CD4-positive, alpha-beta memory T cell (primary cell): ENCODE measurements at regions not wholly inside any gene's neighbourhood (a gene's known extent, or its start where the extent isn't known, plus 50 kb on each side); places are given as distances from the start of the nearest gene placed in this dataset.
"Not testable (repeated sequence)": the region's sequence is repeated elsewhere in the genome, so short reads cannot be mapped to it uniquely, and the experiment has no call there.

Experiments
- CTCF ChIA-PET: fragments of 350-600 bp; sonication (Branson Sonifier 250); formaldehyde crosslinking; loops from one replicate; lab custom pipeline; 2021; ENCODE audit warnings: inconsistent platforms; ENCODE audit not compliant: partially characterized antibody; lab: Charles Lee
- POLR2A ChIA-PET: fragments of 350-600 bp; sonication (Branson Sonifier 250); formaldehyde crosslinking; loops from one replicate; lab custom pipeline; 2021; ENCODE audit not compliant: partially characterized antibody; lab: Charles Lee
- DNase-seq, 5 donors: peaks; one replicate each; pipeline versions ENCODE4 v3.0.0 to v3.0.0-alpha.2; 2020 to 2022; ENCODE audit warnings: mixed read lengths in 1 of 5
- H3K27ac ChIP-seq: one replicate; pipeline ENCODE4 v1.7.0; 2013; ENCODE audit warnings: low read depth, low read length
- H3K27me3 ChIP-seq: 2 replicates; pipeline ENCODE4 v1.7.0; 2013; ENCODE audit warnings: mild to moderate bottlenecking, low read length, moderate library complexity; ENCODE audit not compliant: insufficient read depth
- H3K36me3 ChIP-seq: 2 replicates; pipeline ENCODE4 v1.7.0; 2013; ENCODE audit warnings: mild to moderate bottlenecking, low read length, moderate library complexity; ENCODE audit not compliant: insufficient read depth
- H3K4me1 ChIP-seq: 2 replicates; pipeline ENCODE4 v1.7.0; 2013; ENCODE audit warnings: mild to moderate bottlenecking, low read length, moderate library complexity; ENCODE audit not compliant: insufficient read depth
- H3K4me3 ChIP-seq, 2 donors: one replicate each; pipeline ENCODE4 v1.7.0; 2013; ENCODE audit warnings: low read length in 2 of 2, mild to moderate bottlenecking in 1 of 2
- H3K9me3 ChIP-seq, 2 donors: one replicate each; pipeline ENCODE4 v1.7.0; 2013; ENCODE audit warnings: low read length in 2 of 2, control low read depth in 1 of 2; ENCODE audit not compliant: control insufficient read depth in 1 of 2
- H3K27ac Mint-ChIP-seq, 7 donors: one replicate each; pipeline ENCODE4 v1.8.0; 2020 to 2021; ENCODE audit warnings: mixed read lengths in 7 of 7, mild to moderate bottlenecking in 6 of 7, inconsistent platforms in 3 of 7, moderate library complexity in 3 of 7
- H3K27me3 Mint-ChIP-seq, 2 donors: one replicate each; pipeline ENCODE4 v1.8.0; 2020 to 2021; ENCODE audit warnings: mixed read lengths in 2 of 2
- H3K36me3 Mint-ChIP-seq, 2 donors: one replicate each; pipeline ENCODE4 v1.8.0; 2020 to 2021; ENCODE audit warnings: mixed read lengths in 2 of 2, inconsistent platforms in 1 of 2, mild to moderate bottlenecking in 1 of 2
- H3K4me1 Mint-ChIP-seq, 4 donors: one replicate each; pipeline ENCODE4 v1.8.0; 2020 to 2021; ENCODE audit warnings: mixed read lengths in 4 of 4, mild to moderate bottlenecking in 1 of 4
- H3K4me3 Mint-ChIP-seq, 8 donors: one replicate each; pipeline ENCODE4 v1.8.0; 2020 to 2021; ENCODE audit warnings: mixed read lengths in 8 of 8, mild to moderate bottlenecking in 7 of 8, moderate library complexity in 6 of 8, inconsistent platforms in 3 of 8
- H3K9me3 Mint-ChIP-seq, 8 donors: one replicate each; pipeline ENCODE4 v1.8.0; 2020 to 2021; ENCODE audit warnings: mixed read lengths in 8 of 8, mild to moderate bottlenecking in 5 of 8, inconsistent platforms in 3 of 8, moderate library complexity in 1 of 8
- intact Hi-C: fragments of 100-400 bp; cut with micrococcal nuclease; formaldehyde crosslinking; loops from one replicate; pipeline ENCODE4 v1.15.1; 2023

GRCh38 chr6:103854059-103854458 is 1005.7 kb downstream of the HACE1 start:
- ChIA-PET POLR2A (no interaction called here), CTCF (no interaction called here)
- no peaks in the 10 kb centered on the region for H3K36me3 Mint-ChIP-seq
- H3K9me3 Mint-ChIP-seq, result peaks cover 0 to 5% (median under 1%) of the 10 kb centered on the region in 8 donors
- intact Hi-C loops, result no loop called here
- H3K4me3 Mint-ChIP-seq, result no peak overlapping the region
- Histone ChIP-seq H3K27me3 (no peaks in the 10 kb centered on the region), H3K36me3 (no peaks in the 10 kb centered on the region), H3K4me1 (no peaks in the 10 kb centered on the region), H3K4me3 (no peak overlapping the region), H3K9me3 (no peaks in the 10 kb centered on the region), H3K27ac (no peak overlapping the region)
- no peaks in the 10 kb centered on the region for H3K4me1 Mint-ChIP-seq
- no peaks in the 10 kb centered on the region for H3K27me3 Mint-ChIP-seq
- H3K27ac Mint-ChIP-seq, result no peak overlapping the region
- DNase-seq, result no peak

GRCh38 chr6:103838457-103838856 is 1021.3 kb downstream of the HACE1 start:
- H3K9me3 ChIP-seq, result no peaks in the 10 kb centered on the region
- intact Hi-C loops, result no loop called here
- H3K27ac ChIP-seq, result no peak overlapping the region
- no peaks in the 10 kb centered on the region for H3K4me1 ChIP-seq
- no peaks in the 10 kb centered on the region for H3K36me3 Mint-ChIP-seq
- CTCF ChIA-PET, result no interaction called here
- no peaks in the 10 kb centered on the region for H3K27me3 ChIP-seq
- no peak overlapping the region for H3K4me3 Mint-ChIP-seq
- no peak for DNase-seq
- no peaks in the 10 kb centered on the region for H3K27me3 Mint-ChIP-seq
- H3K4me1 Mint-ChIP-seq, result no peaks in the 10 kb centered on the region
- POLR2A ChIA-PET, result no interaction called here
- H3K36me3 ChIP-seq, result no peaks in the 10 kb centered on the region
- H3K27ac Mint-ChIP-seq, result no peak overlapping the region
- peaks cover 0 to 5% (median under 1%) of the 10 kb centered on the region in 8 donors for H3K9me3 Mint-ChIP-seq
- no peak overlapping the region for H3K4me3 ChIP-seq

GRCh38 chr6:103826209-103826608 is 1033.5 kb downstream of the HACE1 start:
- Mint-ChIP-seq H3K9me3 (peaks cover 0 to 5% (median 2%) of the 10 kb centered on the region in 8 donors), H3K27ac (no peak overlapping the region), H3K27me3 (no peaks in the 10 kb centered on the region), H3K4me1 (no peaks in the 10 kb centered on the region), H3K4me3 (no peak overlapping the region), H3K36me3 (no peaks in the 10 kb centered on the region)
- H3K9me3 ChIP-seq, result no peaks in the 10 kb centered on the region
- intact Hi-C loops, result no loop called here
- CTCF ChIA-PET, result no interaction called here
- no peak overlapping the region for H3K27ac ChIP-seq
- no peaks in the 10 kb centered on the region for H3K4me1 ChIP-seq
- no peaks in the 10 kb centered on the region for H3K36me3 ChIP-seq
- no peaks in the 10 kb centered on the region for H3K27me3 ChIP-seq
- POLR2A ChIA-PET, result no interaction called here
- DNase-seq, result no peak
- no peak overlapping the region for H3K4me3 ChIP-seq

- no peak overlapping the region for H3K4me3 ChIP-seq
- no peak overlapping the region for H3K4me3 Mint-ChIP-seq
- DNase-seq, result peak in 1 of 5 donors; percentile 9
- no peaks in the 10 kb centered on the region for H3K4me1 ChIP-seq
- intact Hi-C loops, result no loop called here
- no peaks in the 10 kb centered on the region for H3K36me3 ChIP-seq
- H3K27me3 ChIP-seq, result no peaks in the 10 kb centered on the region
- H3K36me3 Mint-ChIP-seq, result no peaks in the 10 kb centered on the region
- H3K27ac ChIP-seq, result no peak overlapping the region
- H3K27me3 Mint-ChIP-seq, result no peaks in the 10 kb centered on the region
- peaks cover 0 to 7% (median 3%) of the 10 kb centered on the region in 8 donors for H3K9me3 Mint-ChIP-seq
- ChIA-PET CTCF (no interaction called here), POLR2A (no interaction called here)
- H3K4me1 Mint-ChIP-seq, result no peaks in the 10 kb centered on the region
- H3K9me3 ChIP-seq, result no peaks in the 10 kb centered on the region
- H3K27ac Mint-ChIP-seq, result no peak overlapping the region
These were observed 1039.6 kb downstream of the HACE1 start for GRCh38 chr6:103820148-103820547.

- CTCF ChIA-PET, result no interaction called here
- Mint-ChIP-seq H3K27ac (no peak overlapping the region), H3K36me3 (no peaks in the 10 kb centered on the region), H3K4me1 (no peaks in the 10 kb centered on the region), H3K4me3 (no peak overlapping the region), H3K27me3 (no peaks in the 10 kb centered on the region), H3K9me3 (peaks cover 0 to 7% (median 3%) of the 10 kb centered on the region in 8 donors)
- no peaks in the 10 kb centered on the region for H3K27me3 ChIP-seq
- H3K36me3 ChIP-seq, result no peaks in the 10 kb centered on the region
- H3K9me3 ChIP-seq, result no peaks in the 10 kb centered on the region
- H3K27ac ChIP-seq, result no peak overlapping the region
- no peaks in the 10 kb centered on the region for H3K4me1 ChIP-seq
- H3K4me3 ChIP-seq, result no peak overlapping the region
- POLR2A ChIA-PET, result no interaction called here
- no peak for DNase-seq
- intact Hi-C loops, result no loop called here
These were observed 1040.2 kb downstream of the HACE1 start for GRCh38 chr6:103819509-103819908.

GRCh38 chr6:103812970-103813369 is 1046.7 kb downstream of the HACE1 start:
- H3K36me3 ChIP-seq, result no peaks in the 10 kb centered on the region
- Mint-ChIP-seq H3K4me1 (no peaks in the 10 kb centered on the region), H3K4me3 (no peak overlapping the region), H3K36me3 (no peaks in the 10 kb centered on the region), H3K27ac (no peak overlapping the region), H3K9me3 (peaks cover 0 to 3% (median under 1%) of the 10 kb centered on the region in 8 donors), H3K27me3 (no peaks in the 10 kb centered on the region)
- ChIA-PET CTCF (no interaction called here), POLR2A (no interaction called here)
- intact Hi-C loops, result no loop called here
- no peak for DNase-seq
- H3K27ac ChIP-seq, result no peak overlapping the region
- H3K27me3 ChIP-seq, result no peaks in the 10 kb centered on the region
- no peak overlapping the region for H3K4me3 ChIP-seq
- H3K9me3 ChIP-seq, result no peaks in the 10 kb centered on the region
- H3K4me1 ChIP-seq, result no peaks in the 10 kb centered on the region

GRCh38 chr6:103801901-103802479 is 1057.7 kb downstream of the HACE1 start:
- H3K36me3 ChIP-seq, POLR2A ChIA-PET, intact Hi-C loops, CTCF ChIA-PET, H3K4me3 ChIP-seq, DNase-seq, H3K9me3 ChIP-seq, H3K4me1 Mint-ChIP-seq, H3K4me3 Mint-ChIP-seq, H3K27me3 ChIP-seq, H3K36me3 Mint-ChIP-seq, H3K4me1 ChIP-seq, H3K27ac ChIP-seq, H3K27me3 Mint-ChIP-seq, H3K27ac Mint-ChIP-seq: not testable (repeated sequence)
- H3K9me3 Mint-ChIP-seq, result peaks cover 0 to 12% (median 2%) of the 10 kb centered on the region in 8 donors
